Loucy (cell line): ENCODE measurements at regions not wholly inside any gene's neighbourhood (a gene's known extent, or its start where the extent isn't known, plus 50 kb on each side); places are given as distances from the start of the nearest gene placed in this dataset.

ENCODE experiments used
- H2AFZ ChIP-seq: fragments of 200-600 bp; sonication (generic); 2 replicates; pipeline ENCODE4 v1.6.0; 2016; ENCODE audit warnings: antibody characterized with exemption, mild to moderate bottlenecking, low read length, moderate library complexity
- H3F3A ChIP-seq: fragments of 200-600 bp; 2 replicates; pipeline ENCODE4 v1.6.0; 2016; ENCODE audit warnings: antibody characterized with exemption, low read depth, mild to moderate bottlenecking
- H3K27me3 ChIP-seq: fragments of 200-600 bp; sonication (generic); 2 replicates; pipeline ENCODE4 v1.6.1; 2014; ENCODE audit warnings: low read length, mild to moderate bottlenecking; ENCODE audit not compliant: insufficient read depth, poor library complexity, severe bottlenecking
- H3K36me3 ChIP-seq: fragments of 200-600 bp; sonication (generic); 2 replicates; pipeline ENCODE4 v1.6.1; 2016; ENCODE audit warnings: low read length; ENCODE audit not compliant: insufficient read depth
- H3K4me1 ChIP-seq: fragments of 200-600 bp; sonication (generic); 2 replicates; pipeline ENCODE4 v1.5.1; 2014; ENCODE audit warnings: low read length, mild to moderate bottlenecking; ENCODE audit not compliant: insufficient read depth, poor library complexity, severe bottlenecking
- H3K4me2 ChIP-seq: fragments of 200-600 bp; sonication (generic); 2 replicates; pipeline ENCODE4 v1.6.0; 2014; ENCODE audit warnings: antibody characterized with exemption, low read length, low read depth, mild to moderate bottlenecking; ENCODE audit not compliant: poor library complexity, severe bottlenecking
- H3K4me3 ChIP-seq: fragments of 200-600 bp; sonication (generic); 2 replicates; pipeline ENCODE4 v1.5.1; 2014; ENCODE audit warnings: low read length, mild to moderate bottlenecking, mixed read lengths; ENCODE audit not compliant: poor library complexity, severe bottlenecking
- H3K79me2 ChIP-seq: fragments of 200-600 bp; sonication (generic); 2 replicates; pipeline ENCODE4 v1.6.1; 2014; ENCODE audit warnings: low read length; ENCODE audit not compliant: insufficient read depth
- H3K9ac ChIP-seq: fragments of 200-600 bp; sonication (generic); 2 replicates; pipeline ENCODE4 v1.6.0; 2014; ENCODE audit warnings: mild to moderate bottlenecking, low read depth, low read length, moderate library complexity; ENCODE audit not compliant: poor library complexity, severe bottlenecking
- H3K9me2 ChIP-seq: fragments of 200-600 bp; sonication (generic); replicated peaks from 2 replicates; pipeline ENCODE4 v1.6.1; 2016; ENCODE audit warnings: low read depth, low read length, mixed read lengths
- H3K9me3 ChIP-seq: fragments of 200-600 bp; sonication (generic); 2 replicates; pipeline ENCODE4 v1.6.1; 2014; ENCODE audit warnings: mild to moderate bottlenecking, antibody characterized with exemption, low read length, low read depth; ENCODE audit not compliant: insufficient read depth
- H4K20me1 ChIP-seq: fragments of 200-600 bp; sonication (generic); 2 replicates; pipeline ENCODE4 v1.6.0; 2014; ENCODE audit warnings: antibody characterized with exemption, low read length, mild to moderate bottlenecking; ENCODE audit not compliant: insufficient read depth, poor library complexity, severe bottlenecking
- EZH2phosphoT487 ChIP-seq: fragments of 200-600 bp; IDR thresholded peaks from 2 replicates; pipeline ENCODE4 v1.6.1; 2018; ENCODE audit warnings: antibody characterized with exemption, mild to moderate bottlenecking, moderate library complexity, borderline replicate concordance
- TF ChIP-seq, protein P1 (sequence below): fragments of 200-600 bp; sonication (generic); conservative IDR thresholded peaks from 2 replicates; pipeline ENCODE4 v1.5.1; 2014; ENCODE audit warnings: mild to moderate bottlenecking, antibody characterized with exemption, low read length

DNA sequence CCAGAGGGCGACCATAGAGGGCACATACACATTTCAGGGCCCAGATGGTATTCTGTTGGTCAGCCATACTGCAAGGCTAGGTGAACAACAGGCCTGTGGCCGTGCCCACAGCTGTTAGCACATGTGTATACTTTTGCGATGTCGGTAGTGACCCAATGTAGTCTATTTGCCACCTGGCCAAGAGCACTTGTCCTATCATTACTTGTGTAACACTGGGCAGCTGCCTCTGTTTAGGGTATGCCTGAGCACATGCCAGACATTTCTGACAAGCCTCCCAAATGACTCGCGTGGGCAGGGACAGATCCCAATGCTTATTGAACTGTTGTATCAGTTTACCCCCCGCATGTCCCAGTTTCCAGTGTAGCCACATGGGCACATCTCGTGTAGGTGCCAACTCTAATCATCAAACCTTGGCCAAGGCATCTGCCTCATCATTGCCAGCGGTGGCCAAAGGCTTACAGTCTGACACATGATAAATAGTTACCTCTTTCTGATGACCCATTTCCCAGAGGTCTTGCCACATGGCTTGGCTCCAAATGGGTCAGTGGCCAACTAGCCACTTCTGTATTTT is 74.4 kb upstream of the FBXL4 start:
- Histone ChIP-seq H3K4me3 (no peak overlapping the region), H3K36me3 (no peaks in the 10 kb centered on the region), H3K4me1 (no peaks in the 10 kb centered on the region), H3K9ac (no peak overlapping the region), H3K4me2 (no peak overlapping the region), H3K9me3 (peaks cover 16% of the 10 kb centered on the region), H3K9me2 (no peaks in the 10 kb centered on the region), H4K20me1 (no peaks in the 10 kb centered on the region), H3K27me3 (no peaks in the 10 kb centered on the region), H3K79me2 (no peaks in the 10 kb centered on the region), H2AFZ (no peak overlapping the region), H3F3A (no peaks in the 10 kb centered on the region)
- TF ChIP-seq EZH2phosphoT487: no peak
- TF ChIP-seq, protein P1, sequence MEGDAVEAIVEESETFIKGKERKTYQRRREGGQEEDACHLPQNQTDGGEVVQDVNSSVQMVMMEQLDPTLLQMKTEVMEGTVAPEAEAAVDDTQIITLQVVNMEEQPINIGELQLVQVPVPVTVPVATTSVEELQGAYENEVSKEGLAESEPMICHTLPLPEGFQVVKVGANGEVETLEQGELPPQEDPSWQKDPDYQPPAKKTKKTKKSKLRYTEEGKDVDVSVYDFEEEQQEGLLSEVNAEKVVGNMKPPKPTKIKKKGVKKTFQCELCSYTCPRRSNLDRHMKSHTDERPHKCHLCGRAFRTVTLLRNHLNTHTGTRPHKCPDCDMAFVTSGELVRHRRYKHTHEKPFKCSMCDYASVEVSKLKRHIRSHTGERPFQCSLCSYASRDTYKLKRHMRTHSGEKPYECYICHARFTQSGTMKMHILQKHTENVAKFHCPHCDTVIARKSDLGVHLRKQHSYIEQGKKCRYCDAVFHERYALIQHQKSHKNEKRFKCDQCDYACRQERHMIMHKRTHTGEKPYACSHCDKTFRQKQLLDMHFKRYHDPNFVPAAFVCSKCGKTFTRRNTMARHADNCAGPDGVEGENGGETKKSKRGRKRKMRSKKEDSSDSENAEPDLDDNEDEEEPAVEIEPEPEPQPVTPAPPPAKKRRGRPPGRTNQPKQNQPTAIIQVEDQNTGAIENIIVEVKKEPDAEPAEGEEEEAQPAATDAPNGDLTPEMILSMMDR: no peak

DNA sequence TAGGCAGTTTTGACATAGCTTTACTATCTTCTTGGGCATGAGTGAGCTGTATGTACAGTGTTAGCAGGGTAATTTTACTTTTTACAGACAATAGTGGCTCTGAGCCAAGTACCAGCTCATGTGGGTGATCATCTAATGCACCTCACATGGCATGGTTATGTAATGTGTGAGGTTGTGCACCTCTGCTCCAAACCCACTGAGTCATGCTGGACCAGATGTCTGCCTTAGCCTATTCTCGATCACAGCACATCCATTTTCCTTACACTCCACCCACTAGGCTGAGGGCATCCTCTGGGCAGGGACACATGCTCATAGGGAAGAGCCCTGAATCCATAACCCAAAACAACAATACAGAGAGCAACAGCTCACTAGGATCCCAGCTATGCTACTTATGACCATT is 71.6 kb upstream of the FBXL4 start:
- Histone ChIP-seq H2AFZ (no peak overlapping the region), H3K79me2 (no peaks in the 10 kb centered on the region), H3K4me2 (no peak overlapping the region), H3K4me3 (no peak overlapping the region), H3F3A (no peaks in the 10 kb centered on the region), H4K20me1 (no peaks in the 10 kb centered on the region), H3K4me1 (no peaks in the 10 kb centered on the region), H3K9me3 (no peaks in the 10 kb centered on the region; the same call in 1 of the 2 replicates), H3K36me3 (no peaks in the 10 kb centered on the region), H3K9me2 (no peaks in the 10 kb centered on the region), H3K9ac (no peak overlapping the region), H3K27me3 (no peaks in the 10 kb centered on the region)
- TF ChIP-seq EZH2phosphoT487: no peak
- TF ChIP-seq, protein P1: no peak

DNA sequence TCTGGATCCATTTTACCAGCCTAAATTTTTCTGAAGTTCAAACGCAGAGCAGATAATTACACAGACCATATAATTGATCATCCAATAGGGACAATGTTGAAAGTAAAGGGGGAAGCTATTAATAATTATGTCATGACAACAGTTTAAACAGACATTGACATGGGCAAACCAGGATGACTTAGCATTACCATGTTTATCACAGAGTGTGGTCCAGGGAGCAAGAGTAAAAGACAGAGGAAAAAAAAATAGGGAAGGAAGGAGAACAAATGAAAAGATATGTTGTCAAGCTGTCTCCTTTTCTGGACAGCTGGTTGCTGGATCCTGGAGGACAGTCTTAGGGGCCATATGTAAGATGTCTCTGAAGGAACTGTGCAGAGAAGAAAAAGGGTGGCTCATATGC is 69.4 kb upstream of the FBXL4 start:
- H3F3A ChIP-seq: no peaks in the 10 kb centered on the region
- H3K27me3 ChIP-seq: no peaks in the 10 kb centered on the region
- H3K9me2 ChIP-seq: no peaks in the 10 kb centered on the region
- H3K9me3 ChIP-seq: no peaks in the 10 kb centered on the region
- H3K4me2 ChIP-seq: no peak overlapping the region
- H3K36me3 ChIP-seq: no peaks in the 10 kb centered on the region
- TF ChIP-seq, protein P1: no peak
- TF ChIP-seq EZH2phosphoT487: no peak
- no peak overlapping the region for H2AFZ ChIP-seq
- H4K20me1 ChIP-seq: no peaks in the 10 kb centered on the region
- no peaks in the 10 kb centered on the region for H3K79me2 ChIP-seq
- H3K4me1 ChIP-seq: no peaks in the 10 kb centered on the region
- H3K9ac ChIP-seq: no peak overlapping the region
- no peak overlapping the region for H3K4me3 ChIP-seq
